Jurkat, Clone E6-1 (cell line): ENCODE measurements at regions not wholly inside any gene's neighbourhood (a gene's known extent, or its start where the extent isn't known, plus 50 kb on each side); places are given as distances from the start of the nearest gene placed in this dataset.
"Not testable (repeated sequence)": the region's sequence is repeated elsewhere in the genome, so short reads cannot be mapped to it uniquely, and the experiment has no call there.

Experiments used
- DNase-seq: peaks from one replicate; pipeline ENCODE4 v3.0.0-alpha.2; 2011; ENCODE audit warnings: low read depth, low spot score
- H3K4me3 ChIP-seq: 2 replicates; pipeline ENCODE4 v1.5.1; 2011; ENCODE audit warnings: mild to moderate bottlenecking, low read length, control low read depth, moderate library complexity

- no peak overlapping the region for H3K4me3 ChIP-seq
- no peak for DNase-seq
Observed at GRCh38 chr3:184440151-184440550, 60.3 kb downstream of the CHRD start.

GRCh38 chr3:184441202-184441900, 61.5 kb downstream of the CHRD start:
- DNase-seq: no peak
- no peak overlapping the region for H3K4me3 ChIP-seq

GRCh38 chr3:184443364-184443763, 63.5 kb downstream of the CHRD start:
- no peak for DNase-seq
- no peak overlapping the region for H3K4me3 ChIP-seq

GRCh38 chr3:184443831-184444230, 64.0 kb downstream of the CHRD start:
- no peak overlapping the region for H3K4me3 ChIP-seq
- no peak for DNase-seq

GRCh38 chr3:184448321-184449160, 68.7 kb downstream of the CHRD start:
- H3K4me3 ChIP-seq: no peak overlapping the region

GRCh38 chr3:184449161-184449515, 69.3 kb downstream of the CHRD start:
- no peak overlapping the region for H3K4me3 ChIP-seq
- DNase-seq: no peak

More at GRCh38 chr3:184448321-184449160, 68.7 kb downstream of the CHRD start:
- DNase-seq: no peak

- no peak for DNase-seq
Observed at GRCh38 chr3:184450547-184450946, 70.7 kb downstream of the CHRD start.

GRCh38 chr3:184453296-184453695, 73.4 kb downstream of the CHRD start:
- H3K4me3 ChIP-seq: no peak overlapping the region
- DNase-seq: no peak

More at GRCh38 chr3:184450547-184450946, 70.7 kb downstream of the CHRD start:
- H3K4me3 ChIP-seq: no peak overlapping the region

GRCh38 chr3:184455991-184456390, 76.1 kb downstream of the CHRD start:
- H3K4me3 ChIP-seq: no peak overlapping the region
- no peak for DNase-seq

GRCh38 chr3:184456476-184456875, 76.6 kb downstream of the CHRD start:
- no peak for DNase-seq
- H3K4me3 ChIP-seq: no peak overlapping the region

GRCh38 chr3:184457329-184457728, 77.5 kb downstream of the CHRD start:
- no peak overlapping the region for H3K4me3 ChIP-seq
- DNase-seq: no peak

- DNase-seq, H3K4me3 ChIP-seq: not testable (repeated sequence)
Observed at GRCh38 chr3:184457784-184458377, 78.0 kb downstream of the CHRD start.

- DNase-seq: no peak
- H3K4me3 ChIP-seq: no peak overlapping the region
Observed at GRCh38 chr3:184459355-184459754, 79.5 kb downstream of the CHRD start.

GRCh38 chr3:184460276-184460675, 80.4 kb downstream of the CHRD start:
- no peak for DNase-seq
- H3K4me3 ChIP-seq: no peak overlapping the region

GRCh38 chr3:184461219-184461618, 81.4 kb downstream of the CHRD start:
- no peak for DNase-seq

GRCh38 chr3:184465883-184466412, 86.1 kb downstream of the CHRD start:
- H3K4me3 ChIP-seq: no peak overlapping the region
- DNase-seq: no peak

More at GRCh38 chr3:184461219-184461618, 81.4 kb downstream of the CHRD start:
- H3K4me3 ChIP-seq: no peak overlapping the region

- no peak for DNase-seq
- no peak overlapping the region for H3K4me3 ChIP-seq
Observed at GRCh38 chr3:184466413-184466960, 86.6 kb downstream of the CHRD start.

GRCh38 chr3:184467171-184467570, 87.3 kb downstream of the CHRD start:
- no peak for DNase-seq
- no peak overlapping the region for H3K4me3 ChIP-seq

GRCh38 chr3:184470551-184470950, 90.7 kb downstream of the CHRD start:
- no peak overlapping the region for H3K4me3 ChIP-seq
- DNase-seq: peak; percentile 41

GRCh38 chr3:184471439-184471838, 90.1 kb upstream of the EPHB3 start:
- H3K4me3 ChIP-seq: no peak overlapping the region
- DNase-seq: no peak
